K562 (cell line): ENCODE measurements at regions not wholly inside any gene's neighbourhood (a gene's known extent, or its start where the extent isn't known, plus 50 kb on each side); places are given as distances from the start of the nearest gene placed in this dataset.

Source experiments
- ATAC-seq: fragments of 200-7000 bp; cut with Tn5 transposase; 3 replicates; pipeline ENCODE4 v1.9.1; 2020; ENCODE audit warnings: moderate library complexity
- BruUV-seq: library from RNA; stranded (reverse); fragments of 400-500 nt; replicated peaks from 2 replicates; lab custom pipeline; 2021; lab: Mats Ljungman, UMichigan
- CTCF ChIA-PET: fragments of 300-600 bp; formaldehyde crosslinking; extraction: SDS; loops from one replicate; lab custom pipeline; 2021; ENCODE audit warnings: low intra/inter-chr PET ratio; lab: Yijun Ruan, JAX
- POLR2A ChIA-PET: fragments of 300-600, 350-650 bp; sonication (Branson Sonifier 250); formaldehyde crosslinking; extraction: SDS; loops from one replicate; lab custom pipeline; 2021; ENCODE audit warnings: antibody characterized with exemption, inconsistent platforms; lab: Yijun Ruan, JAX
- DNase-seq, 4 experiments: peaks; one replicate each; pipeline versions ENCODE4 v3.0.0 to v3.0.0-alpha.2; 2011 to 2018; ENCODE audit warnings: low spot score in 3 of 4, mixed read lengths in 3 of 4; ENCODE audit errors: extremely low read depth in 1 of 4
- FAIRE-seq: peaks from 2 replicates; lab custom pipeline; 2011; peaks lifted over from hg19 to GRCh38; lab: Jason Lieb, UNC
- H2AFZ ChIP-seq: 2 replicates; pipeline ENCODE4 v1.6.0; 2011; ENCODE audit warnings: low read depth, low read length, control low read depth, inconsistent platforms
- H3K27ac ChIP-seq: fragments of 200-600 bp; 3 replicates; pipeline ENCODE4 v1.8.0; 2011; ENCODE audit warnings: low read depth, mild to moderate bottlenecking, control low read depth, inconsistent platforms, low read length, moderate library complexity, mixed read lengths; ENCODE audit errors: extremely low read depth
- H3K27me3 ChIP-seq, 2 experiments: fragments of 300-600 bp in 1 of 2; 2 replicates in 1 of 2; 3 replicates in 1 of 2; pipeline versions ENCODE4 v1.6.0 to v1.8.0; 2011; ENCODE audit warnings: inconsistent platforms in 2 of 2, low read length in 2 of 2, mild to moderate bottlenecking in 1 of 2, mixed read lengths in 1 of 2, moderate library complexity in 1 of 2; ENCODE audit not compliant: control insufficient read depth in 2 of 2, insufficient read depth in 2 of 2
- H3K36me3 ChIP-seq: fragments of 300-600 bp; 3 replicates; pipeline ENCODE4 v1.8.0; 2011; ENCODE audit warnings: mild to moderate bottlenecking, low read length, inconsistent platforms; ENCODE audit not compliant: control insufficient read depth, insufficient read depth
- H3K4me1 ChIP-seq, 2 experiments: fragments of 200-600 bp in 1 of 2; replicated peaks in 1 of 2; 2 replicates in 1 of 2; 3 replicates in 1 of 2; pipeline versions ENCODE4 v1.5.1 to v1.8.0; 2011; ENCODE audit warnings: inconsistent platforms in 2 of 2, low read length in 2 of 2, mild to moderate bottlenecking in 1 of 2, mixed read lengths in 1 of 2, moderate library complexity in 1 of 2; ENCODE audit not compliant: control insufficient read depth in 2 of 2, insufficient read depth in 2 of 2
- H3K4me2 ChIP-seq: 2 replicates; pipeline ENCODE4 v1.6.1; 2011; ENCODE audit warnings: low read length, control low read depth, inconsistent platforms, mixed read lengths; ENCODE audit not compliant: insufficient read depth
- H3K4me3 ChIP-seq: fragments of 200-600 bp; sonication (generic), shearing (Covaris generic); 2 replicates; pipeline ENCODE4 v1.5.1; 2016; ENCODE audit warnings: control low read depth, inconsistent platforms
- H3K79me2 ChIP-seq: fragments of 200-600 bp; 3 replicates; pipeline ENCODE4 v1.8.0; 2011; ENCODE audit warnings: low read length, inconsistent platforms; ENCODE audit not compliant: control insufficient read depth, insufficient read depth
- H3K9ac ChIP-seq, 2 experiments: 2 replicates each; pipeline versions ENCODE4 v1.6.0 to v1.6.1; 2011; ENCODE audit warnings: low read depth in 2 of 2, low read length in 2 of 2, control low read depth in 1 of 2, inconsistent platforms in 1 of 2, mild to moderate bottlenecking in 1 of 2, mixed read lengths in 1 of 2; ENCODE audit not compliant: insufficient read depth in 1 of 2
- H3K9me1 ChIP-seq: one replicate; pipeline ENCODE4 v1.6.0; 2011; ENCODE audit warnings: inconsistent platforms, mild to moderate bottlenecking, low read length, moderate library complexity; ENCODE audit not compliant: control insufficient read depth, insufficient read depth
- H3K9me3 ChIP-seq: replicated peaks from 2 replicates; pipeline ENCODE4 v1.5.1; 2011; ENCODE audit warnings: low read depth, low read length, inconsistent platforms; ENCODE audit not compliant: control insufficient read depth, insufficient read depth
- H4K20me1 ChIP-seq: replicated peaks from 2 replicates; pipeline ENCODE4 v1.6.1; 2011; ENCODE audit warnings: low read length, inconsistent platforms, mixed read lengths; ENCODE audit not compliant: control insufficient read depth, insufficient read depth
- NR0B1 ChIP-seq: fragments of 450-650 bp; IDR thresholded peaks from one replicate; pipeline ENCODE4 v1.6.1; 2018; ENCODE audit warnings: mild to moderate bottlenecking, moderate library complexity; ENCODE audit not compliant: partially characterized antibody
- WGBS: fragments of 100-300 bp; shearing (Covaris generic); methylation state at CpG from one replicate; pipeline ENCODE4 v1.1.6; 2016; ENCODE audit warnings: low coverage, mixed read lengths; ENCODE audit not compliant: insufficient coverage; ENCODE audit errors: missing lambda C conversion rate; 5-methylcytosine and 5-hydroxymethylcytosine counted together
- in situ Hi-C: fragments of 300-500 bp; cut with MboI; formaldehyde crosslinking; loops from 4 replicates; pipeline ENCODE4 v1.15.0; 2018; ENCODE audit warnings: inconsistent platforms, mixed read lengths
- intact Hi-C: fragments of 100-400 bp; cut with micrococcal nuclease; formaldehyde crosslinking; loops from 2 replicates; pipeline ENCODE4 v1.14.2; 2022
- TF ChIP-seq, protein P1 (sequence below): IDR thresholded peaks from 2 replicates; pipeline ENCODE4 v1.6.1; 2012; ENCODE audit warnings: low read depth, low read length, improper control_type of control experiment, borderline replicate concordance
- TF ChIP-seq, protein P2 (sequence below): fragments of 250-450 bp; sonication (Bioruptor Pico); IDR thresholded peaks from 2 replicates; pipeline ENCODE4 v1.8.0; 2021; ENCODE audit warnings: mild to moderate bottlenecking, moderate library complexity
- TF ChIP-seq, protein P3 (sequence below): fragments of 450-650 bp; formaldehyde crosslinking; conservative IDR thresholded peaks from 2 replicates; pipeline ENCODE4 v1.4.0; 2022; ENCODE audit warnings: mild to moderate bottlenecking, missing genetic modification characterization

DNA sequence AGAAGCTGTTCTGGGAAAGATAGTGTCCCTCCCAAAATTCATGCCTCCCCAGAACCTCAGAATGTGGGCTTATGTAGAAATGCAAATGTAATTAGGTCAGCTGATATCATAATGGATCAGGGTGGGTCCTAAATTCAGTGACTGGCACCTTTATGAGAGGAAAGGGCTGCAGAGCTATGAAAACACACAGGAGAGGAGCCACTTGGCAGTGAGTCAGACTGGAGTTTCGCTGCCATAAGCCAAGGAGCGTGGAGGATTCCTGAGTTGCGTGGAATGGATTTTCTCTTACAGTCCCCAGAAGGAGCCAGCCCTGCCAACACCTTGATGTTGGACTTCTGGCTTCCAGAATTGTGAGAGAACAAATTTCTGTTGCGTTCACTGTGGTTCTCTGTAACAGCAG lies 249.8 kb upstream of the PMEPA1 start (continued):
- no peak for TF ChIP-seq NR0B1

DNA sequence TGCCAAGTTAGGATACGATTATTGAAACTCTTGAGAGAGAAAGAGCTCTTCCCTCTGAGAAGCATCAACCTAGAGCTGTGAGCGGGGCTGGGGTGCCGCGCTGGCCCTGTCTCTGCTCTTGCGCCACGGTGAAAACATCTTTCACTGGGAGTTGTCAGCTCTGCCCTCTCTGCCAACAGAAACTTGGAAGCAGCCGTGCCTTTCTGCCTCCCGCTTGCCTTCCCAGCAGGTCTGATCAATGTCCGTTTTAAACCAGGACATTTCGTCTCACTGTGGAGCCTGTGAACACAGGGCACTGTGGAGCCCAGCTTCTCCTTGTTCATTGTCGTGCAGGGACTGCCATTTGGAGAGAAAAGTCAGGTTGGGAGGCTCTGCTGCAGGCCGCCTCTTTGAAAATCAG lies 249.2 kb upstream of the PMEPA1 start:
- POLR2A ChIA-PET: no interaction called here
- no peaks in the 10 kb centered on the region for H3K36me3 ChIP-seq
- H3K9me1 ChIP-seq: no peaks in the 10 kb centered on the region
- ATAC-seq (no peak), FAIRE-seq (no peak), DNase-seq (no peak)
- H3K9me3 ChIP-seq: no peaks in the 10 kb centered on the region
- H3K4me3 ChIP-seq: no peak overlapping the region
- H3K9ac ChIP-seq: no peak overlapping the region
- no peaks in the 10 kb centered on the region for H3K79me2 ChIP-seq
- H3K27ac ChIP-seq: no peak overlapping the region
- CTCF ChIA-PET: no interaction called here
- no peak overlapping the region for H3K4me2 ChIP-seq
- H4K20me1 ChIP-seq: no peaks in the 10 kb centered on the region
- H3K27me3 ChIP-seq: peaks cover 5 to 46% of the 10 kb centered on the region in 2 experiments; a peak in 4 of 5 replicates
- H2AFZ ChIP-seq: no peak overlapping the region
- BruUV-seq: no TSS peak
- H3K4me1 ChIP-seq: no peaks in the 10 kb centered on the region
- in situ Hi-C loops (no loop called here), intact Hi-C loops (no loop called here)
- TF ChIP-seq, protein P1, sequence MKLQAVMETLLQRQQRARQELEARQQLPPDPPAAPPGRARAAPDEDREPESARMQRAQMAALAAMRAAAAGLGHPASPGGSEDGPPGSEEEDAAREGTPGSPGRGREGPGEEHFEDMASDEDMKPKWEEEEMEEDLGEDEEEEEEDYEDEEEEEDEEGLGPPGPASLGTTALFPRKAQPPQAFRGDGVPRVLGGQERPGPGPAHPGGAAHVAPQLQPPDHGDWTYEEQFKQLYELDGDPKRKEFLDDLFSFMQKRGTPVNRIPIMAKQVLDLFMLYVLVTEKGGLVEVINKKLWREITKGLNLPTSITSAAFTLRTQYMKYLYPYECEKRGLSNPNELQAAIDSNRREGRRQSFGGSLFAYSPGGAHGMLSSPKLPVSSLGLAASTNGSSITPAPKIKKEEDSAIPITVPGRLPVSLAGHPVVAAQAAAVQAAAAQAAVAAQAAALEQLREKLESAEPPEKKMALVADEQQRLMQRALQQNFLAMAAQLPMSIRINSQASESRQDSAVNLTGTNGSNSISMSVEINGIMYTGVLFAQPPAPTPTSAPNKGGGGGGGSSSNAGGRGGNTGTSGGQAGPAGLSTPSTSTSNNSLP: no peak
- TF ChIP-seq, protein P2, sequence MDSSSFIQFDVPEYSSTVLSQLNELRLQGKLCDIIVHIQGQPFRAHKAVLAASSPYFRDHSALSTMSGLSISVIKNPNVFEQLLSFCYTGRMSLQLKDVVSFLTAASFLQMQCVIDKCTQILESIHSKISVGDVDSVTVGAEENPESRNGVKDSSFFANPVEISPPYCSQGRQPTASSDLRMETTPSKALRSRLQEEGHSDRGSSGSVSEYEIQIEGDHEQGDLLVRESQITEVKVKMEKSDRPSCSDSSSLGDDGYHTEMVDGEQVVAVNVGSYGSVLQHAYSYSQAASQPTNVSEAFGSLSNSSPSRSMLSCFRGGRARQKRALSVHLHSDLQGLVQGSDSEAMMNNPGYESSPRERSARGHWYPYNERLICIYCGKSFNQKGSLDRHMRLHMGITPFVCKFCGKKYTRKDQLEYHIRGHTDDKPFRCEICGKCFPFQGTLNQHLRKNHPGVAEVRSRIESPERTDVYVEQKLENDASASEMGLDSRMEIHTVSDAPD: no peak
- TF ChIP-seq, protein P3, sequence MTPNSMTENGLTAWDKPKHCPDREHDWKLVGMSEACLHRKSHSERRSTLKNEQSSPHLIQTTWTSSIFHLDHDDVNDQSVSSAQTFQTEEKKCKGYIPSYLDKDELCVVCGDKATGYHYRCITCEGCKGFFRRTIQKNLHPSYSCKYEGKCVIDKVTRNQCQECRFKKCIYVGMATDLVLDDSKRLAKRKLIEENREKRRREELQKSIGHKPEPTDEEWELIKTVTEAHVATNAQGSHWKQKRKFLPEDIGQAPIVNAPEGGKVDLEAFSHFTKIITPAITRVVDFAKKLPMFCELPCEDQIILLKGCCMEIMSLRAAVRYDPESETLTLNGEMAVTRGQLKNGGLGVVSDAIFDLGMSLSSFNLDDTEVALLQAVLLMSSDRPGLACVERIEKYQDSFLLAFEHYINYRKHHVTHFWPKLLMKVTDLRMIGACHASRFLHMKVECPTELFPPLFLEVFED (CRISPR knock-in tag): no peak
- WGBS: 3% methylated on average over 12 of the region's 12 CpGs
